Activated T-helper 1 cell treated with Interleukin-2 at 50 U/mL for 16 hours (primary cell): ENCODE measurements at regions not wholly inside any gene's neighbourhood (a gene's known extent, or its start where the extent isn't known, plus 50 kb on each side); places are given as distances from the start of the nearest gene placed in this dataset.

Experiments
- DNase-seq: peaks from one replicate; pipeline ENCODE4 v3.0.0-alpha.2; 2020; ENCODE audit warnings: low read depth

GRCh38 chr13:22235285-22235949 is 564.5 kb downstream of the FGF9 start:
- no peak for DNase-seq

GRCh38 chr13:22235950-22236290 is 565.0 kb downstream of the FGF9 start:
- no peak for DNase-seq

GRCh38 chr13:22238269-22238668 is 567.4 kb downstream of the FGF9 start:
- DNase-seq: no peak

- DNase-seq: no peak
Observed at GRCh38 chr13:22240716-22241115, 569.8 kb downstream of the FGF9 start.

GRCh38 chr13:22243469-22244163 is 572.7 kb downstream of the FGF9 start:
- DNase-seq: no peak

- DNase-seq: no peak
Observed at GRCh38 chr13:22252281-22252830, 581.5 kb downstream of the FGF9 start.

- no peak for DNase-seq
Observed at GRCh38 chr13:22253107-22253506, 582.2 kb downstream of the FGF9 start.

GRCh38 chr13:22256111-22256639 is 585.3 kb downstream of the FGF9 start:
- no peak for DNase-seq

- DNase-seq: no peak
Observed at GRCh38 chr13:22262001-22262885, 591.4 kb downstream of the FGF9 start.

GRCh38 chr13:22263185-22263584 is 592.3 kb downstream of the FGF9 start:
- no peak for DNase-seq

- no peak for DNase-seq
Observed at GRCh38 chr13:22265563-22265962, 594.7 kb downstream of the FGF9 start.

GRCh38 chr13:22270881-22271280 is 600.0 kb downstream of the FGF9 start:
- no peak for DNase-seq

- no peak for DNase-seq
Observed at GRCh38 chr13:22271903-22272302, 601.0 kb downstream of the FGF9 start.

GRCh38 chr13:22275393-22275792 is 604.5 kb downstream of the FGF9 start:
- DNase-seq: no peak

GRCh38 chr13:22276616-22277015 is 605.7 kb downstream of the FGF9 start:
- no peak for DNase-seq

GRCh38 chr13:22278336-22278929 is 607.6 kb downstream of the FGF9 start:
- DNase-seq: peak; percentile 39

- no peak for DNase-seq
Observed at GRCh38 chr13:22285867-22286266, 615.0 kb downstream of the FGF9 start.

GRCh38 chr13:22286338-22286737 is 615.5 kb downstream of the FGF9 start:
- DNase-seq: no peak

- DNase-seq: no peak
Observed at GRCh38 chr13:22287343-22287920, 616.6 kb downstream of the FGF9 start.

- no peak for DNase-seq
Observed at GRCh38 chr13:22288496-22288895, 617.6 kb downstream of the FGF9 start.

GRCh38 chr13:22289711-22290110 is 618.8 kb downstream of the FGF9 start:
- DNase-seq: no peak

GRCh38 chr13:22298530-22298929 is 627.7 kb downstream of the FGF9 start:
- DNase-seq: no peak
